Epithelial cell of esophagus (primary cell): ENCODE measurements at regions not wholly inside any gene's neighbourhood (a gene's known extent, or its start where the extent isn't known, plus 50 kb on each side); places are given as distances from the start of the nearest gene placed in this dataset.
"Not testable (repeated sequence)": the region's sequence is repeated elsewhere in the genome, so short reads cannot be mapped to it uniquely, and the experiment has no call there.

ENCODE experiments used
- DNase-seq: peaks from one replicate; pipeline ENCODE4 v3.0.0; 2010; ENCODE audit warnings: low read depth
- H3K4me3 ChIP-seq: 2 replicates; pipeline ENCODE4 v1.5.1; 2011; ENCODE audit warnings: mild to moderate bottlenecking, low read length, control low read depth
- CTCF ChIP-seq: IDR thresholded peaks from 2 replicates; pipeline ENCODE4 v1.5.1; 2011; ENCODE audit warnings: low read depth, mild to moderate bottlenecking, low read length, control low read depth, inconsistent platforms; ENCODE audit not compliant: insufficient read depth; ENCODE audit errors: missing control alignments

- no peak overlapping the region for H3K4me3 ChIP-seq
- no peak for DNase-seq
- TF ChIP-seq CTCF: no peak
Observed at GRCh38 chr10:111646021-111646420, 537.5 kb downstream of the GPAM start.

GRCh38 chr10:111648046-111648445 is 535.5 kb downstream of the GPAM start:
- no peak overlapping the region for H3K4me3 ChIP-seq
- no peak for TF ChIP-seq CTCF
- no peak for DNase-seq

GRCh38 chr10:111649080-111649479 is 534.5 kb downstream of the GPAM start:
- DNase-seq, H3K4me3 ChIP-seq: not testable (repeated sequence)

GRCh38 chr10:111650088-111650487 is 533.5 kb downstream of the GPAM start:
- no peak for DNase-seq
- no peak for TF ChIP-seq CTCF
- H3K4me3 ChIP-seq: no peak overlapping the region

GRCh38 chr10:111656066-111656465 is 527.5 kb downstream of the GPAM start:
- DNase-seq: no peak
- no peak overlapping the region for H3K4me3 ChIP-seq
- no peak for TF ChIP-seq CTCF

GRCh38 chr10:111677759-111678158 is 505.8 kb downstream of the GPAM start:
- TF ChIP-seq CTCF: no peak
- no peak overlapping the region for H3K4me3 ChIP-seq
- DNase-seq: no peak

GRCh38 chr10:111686796-111687195 is 496.8 kb downstream of the GPAM start:
- H3K4me3 ChIP-seq: no peak overlapping the region
- TF ChIP-seq CTCF: no peak
- no peak for DNase-seq

GRCh38 chr10:111698711-111699110 is 484.9 kb downstream of the GPAM start:
- DNase-seq: no peak
- no peak for TF ChIP-seq CTCF
- H3K4me3 ChIP-seq: no peak overlapping the region
